MCF 10A (cell line): ENCODE measurements at regions not wholly inside any gene's neighbourhood (a gene's known extent, or its start where the extent isn't known, plus 50 kb on each side); places are given as distances from the start of the nearest gene placed in this dataset.

ENCODE experiments used
- BruUV-seq: library from RNA; stranded (reverse); fragments of 400-500 nt; replicated peaks from 2 replicates; lab custom pipeline; 2021; lab: Mats Ljungman, UMichigan
- CTCF ChIA-PET: fragments of 300-600 bp; sonication (Branson Sonifier 250); formaldehyde crosslinking; extraction: SDS; loops from one replicate; lab custom pipeline; 2021; ENCODE audit warnings: antibody characterized with exemption, inconsistent platforms; lab: Yijun Ruan, JAX
- POLR2A ChIA-PET: fragments of 300-600, 350-650 bp; sonication (Branson Sonifier 250); formaldehyde crosslinking; extraction: SDS; loops from one replicate; lab custom pipeline; 2020; ENCODE audit warnings: antibody characterized with exemption, inconsistent platforms; lab: Yijun Ruan, JAX
- DNase-seq: peaks from one replicate; pipeline ENCODE4 v3.0.0-alpha.2; 2018; ENCODE audit not compliant: unreplicated experiment
- H3K27ac Mint-ChIP-seq: one replicate; pipeline ENCODE4 v1.8.0; 2022; ENCODE audit warnings: mild to moderate bottlenecking, low read depth, mixed read lengths; ENCODE audit not compliant: unreplicated experiment
- H3K27me3 Mint-ChIP-seq: one replicate; pipeline ENCODE4 v1.8.0; 2022; ENCODE audit warnings: mixed read lengths; ENCODE audit not compliant: insufficient read depth, unreplicated experiment
- H3K36me3 Mint-ChIP-seq: one replicate; pipeline ENCODE4 v1.8.0; 2022; ENCODE audit warnings: mild to moderate bottlenecking, moderate library complexity, mixed read lengths; ENCODE audit not compliant: insufficient read depth, unreplicated experiment
- H3K4me1 Mint-ChIP-seq: one replicate; pipeline ENCODE4 v1.8.0; 2022; ENCODE audit warnings: mixed read lengths; ENCODE audit not compliant: insufficient read depth, unreplicated experiment
- H3K4me3 Mint-ChIP-seq: one replicate; pipeline ENCODE4 v1.8.0; 2022; ENCODE audit warnings: mild to moderate bottlenecking, moderate library complexity, mixed read lengths; ENCODE audit not compliant: unreplicated experiment
- H3K9me3 Mint-ChIP-seq: one replicate; pipeline ENCODE4 v1.8.0; 2022; ENCODE audit warnings: mixed read lengths; ENCODE audit not compliant: unreplicated experiment
- CTCF ChIP-seq: fragments of 200-600 bp; IDR thresholded peaks from one replicate; pipeline ENCODE4 v1.8.0; 2022; ENCODE audit warnings: antibody characterized with exemption, mild to moderate bottlenecking; ENCODE audit not compliant: unreplicated experiment
- intact Hi-C: fragments of 100-400 bp; cut with micrococcal nuclease; formaldehyde crosslinking; loops from 2 replicates; pipeline ENCODE4 v1.14.1; 2022

- DNase-seq: no peak
- Mint-ChIP-seq H3K4me1 (no peaks in the 10 kb centered on the region), H3K9me3 (no peaks in the 10 kb centered on the region), H3K27ac (no peak overlapping the region), H3K4me3 (no peak overlapping the region), H3K27me3 (peaks cover 11% of the 10 kb centered on the region), H3K36me3 (no peaks in the 10 kb centered on the region)
- BruUV-seq: no TSS peak
- TF ChIP-seq CTCF: no peak
- POLR2A ChIA-PET: no interaction called here
- CTCF ChIA-PET: interaction anchor here (0.5 kb wide), 1 partner anchor 390 kb away, joined by 4 read pairs; no protein-coding TSS in a partner anchor
- intact Hi-C loops: no loop called here
Observed at GRCh38 chr1:112058815-112059450, 69.5 kb upstream of the KCND3 start.

- DNase-seq: no peak
- Mint-ChIP-seq H3K36me3 (no peaks in the 10 kb centered on the region), H3K27me3 (peaks cover 11% of the 10 kb centered on the region), H3K9me3 (no peaks in the 10 kb centered on the region), H3K27ac (no peak overlapping the region), H3K4me3 (no peak overlapping the region), H3K4me1 (no peaks in the 10 kb centered on the region)
- POLR2A ChIA-PET: no interaction called here
- no peak for TF ChIP-seq CTCF
- intact Hi-C loops: no loop called here
- no TSS peak for BruUV-seq
- CTCF ChIA-PET: interaction anchor here (0.7 kb wide), 1 partner anchor 565 kb away, joined by 3 read pairs; no protein-coding TSS in a partner anchor
Observed at GRCh38 chr1:112059679-112060078, 70.2 kb upstream of the KCND3 start.

- intact Hi-C loops: no loop called here
- H3K9me3 Mint-ChIP-seq: no peaks in the 10 kb centered on the region
- no peak overlapping the region for H3K27ac Mint-ChIP-seq
- no peak overlapping the region for H3K4me3 Mint-ChIP-seq
- H3K36me3 Mint-ChIP-seq: no peaks in the 10 kb centered on the region
- no peaks in the 10 kb centered on the region for H3K4me1 Mint-ChIP-seq
- no TSS peak for BruUV-seq
- H3K27me3 Mint-ChIP-seq: peaks cover 17% of the 10 kb centered on the region
- no peak for TF ChIP-seq CTCF
- ChIA-PET POLR2A (no interaction called here), CTCF (no interaction called here)
- DNase-seq: no peak
Observed at GRCh38 chr1:112060261-112060660, 70.8 kb upstream of the KCND3 start.

- Mint-ChIP-seq H3K27ac (no peak overlapping the region), H3K4me1 (no peaks in the 10 kb centered on the region), H3K27me3 (peaks cover 21% of the 10 kb centered on the region), H3K4me3 (no peak overlapping the region), H3K36me3 (no peaks in the 10 kb centered on the region), H3K9me3 (no peaks in the 10 kb centered on the region)
- ChIA-PET CTCF (interaction anchor here (0.8 kb wide), 1 partner anchor 47 kb away, joined by 6 read pairs; no protein-coding TSS in a partner anchor), POLR2A (interaction anchor here (0.6 kb wide), 1 partner anchor 80 kb away, joined by 3 read pairs; no protein-coding TSS in a partner anchor)
- TF ChIP-seq CTCF: no peak
- BruUV-seq: no TSS peak
- intact Hi-C loops: no loop called here
- no peak for DNase-seq
Observed at GRCh38 chr1:112061056-112061455, 71.6 kb upstream of the KCND3 start.
